Skeletal muscle cell (primary cell): ENCODE measurements at regions not wholly inside any gene's neighbourhood (a gene's known extent, or its start where the extent isn't known, plus 50 kb on each side); places are given as distances from the start of the nearest gene placed in this dataset.

Experiments
- DNase-seq: peaks from one replicate; pipeline ENCODE4 v3.0.0-alpha.2; 2010; ENCODE audit warnings: low read depth
- H3K4me3 ChIP-seq: 2 replicates; pipeline ENCODE4 v1.5.1; 2011; ENCODE audit warnings: low read depth, mild to moderate bottlenecking, control low read depth, low read length, moderate library complexity

DNA sequence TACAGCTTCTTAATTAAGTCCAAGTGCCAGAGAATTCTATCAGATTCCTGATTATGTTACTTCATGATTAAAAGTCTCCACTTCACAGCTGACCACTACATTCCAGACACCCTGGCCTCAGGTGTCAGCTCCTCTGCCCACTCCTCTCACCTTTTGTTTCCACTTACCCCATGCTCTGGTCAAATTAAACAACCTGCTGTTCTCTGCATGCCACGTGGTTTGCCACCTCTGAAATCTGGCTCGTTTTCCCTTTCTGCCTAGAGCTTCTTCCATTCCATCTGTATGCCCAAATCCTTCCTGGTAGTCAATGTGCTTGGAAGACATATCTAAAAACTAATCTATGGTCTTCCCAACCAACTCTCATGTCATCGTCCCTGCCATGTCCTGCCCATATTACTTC lies 158.6 kb downstream of the ICE1 start:
- DNase-seq, result no peak
- no peak overlapping the region for H3K4me3 ChIP-seq

DNA sequence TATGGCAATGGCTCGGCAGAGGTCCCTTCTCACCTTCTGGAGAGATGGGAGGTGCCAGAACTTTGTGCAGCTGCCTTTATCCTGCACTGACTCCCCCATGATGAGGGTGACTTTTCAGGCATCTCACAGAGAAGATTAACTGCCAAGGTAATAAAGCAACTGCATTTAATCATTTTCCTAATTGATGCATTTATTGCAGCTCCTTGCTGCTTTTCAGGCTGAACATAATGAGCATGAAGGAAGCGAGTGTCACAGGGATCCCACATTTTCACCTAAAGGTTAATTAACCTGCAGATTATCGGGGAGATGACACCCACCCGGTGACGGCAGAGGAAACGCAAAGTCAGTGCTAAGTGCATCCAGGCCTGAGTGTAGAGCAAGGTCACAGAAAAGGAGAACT lies 154.3 kb downstream of the ICE1 start:
- H3K4me3 ChIP-seq, result no peak overlapping the region
- no peak for DNase-seq

DNA sequence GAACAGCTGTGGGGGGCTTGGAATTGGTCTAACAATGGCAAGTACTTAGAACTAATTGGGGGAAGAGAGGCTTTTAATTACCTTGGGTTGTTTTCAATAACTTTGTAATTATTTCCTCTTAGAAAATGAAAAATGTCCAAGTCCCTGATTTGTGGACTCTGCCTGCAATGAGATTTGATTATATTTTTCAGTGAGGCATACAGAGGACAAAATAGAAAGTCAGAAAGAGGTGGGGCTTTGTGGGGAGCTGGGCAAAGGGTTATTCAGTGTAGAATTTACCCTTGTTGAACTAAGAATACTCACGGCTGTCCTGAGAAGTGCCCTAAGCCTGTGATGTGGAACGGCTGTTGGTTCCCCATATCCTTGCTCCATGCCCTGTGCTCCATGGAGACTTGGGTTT lies 153.0 kb downstream of the ICE1 start:
- no peak overlapping the region for H3K4me3 ChIP-seq
- no peak for DNase-seq

DNA sequence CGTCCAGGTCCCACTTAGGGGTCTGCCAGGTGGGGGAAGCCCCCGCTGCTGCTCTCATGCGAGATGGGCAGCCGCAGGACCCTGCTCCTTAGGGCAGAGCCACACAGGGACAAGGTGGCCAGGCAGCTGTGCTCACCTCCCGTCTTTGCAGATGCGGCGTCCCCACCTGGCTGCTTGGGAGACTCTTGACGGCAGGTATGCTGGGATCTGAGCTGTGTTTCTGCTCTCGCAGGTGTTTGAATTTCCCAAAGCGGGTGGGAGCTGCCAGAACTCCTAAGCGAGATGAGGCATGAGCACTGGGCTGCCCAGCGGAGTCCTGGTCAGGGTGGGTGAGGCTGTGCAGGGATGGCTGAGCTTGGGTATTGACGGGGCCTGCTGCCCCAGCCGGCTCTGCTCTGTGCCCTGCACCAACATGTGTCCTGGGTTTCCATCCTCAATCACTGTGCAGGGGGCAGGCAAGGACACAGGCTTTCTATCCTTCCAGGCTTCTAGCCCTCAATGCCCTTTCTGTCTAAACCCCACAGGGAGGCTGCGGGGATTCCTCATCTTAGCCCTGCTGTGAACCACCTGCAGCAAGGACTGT lies 151.4 kb downstream of the ICE1 start:
- H3K4me3 ChIP-seq, result no peak overlapping the region
- no peak for DNase-seq

DNA sequence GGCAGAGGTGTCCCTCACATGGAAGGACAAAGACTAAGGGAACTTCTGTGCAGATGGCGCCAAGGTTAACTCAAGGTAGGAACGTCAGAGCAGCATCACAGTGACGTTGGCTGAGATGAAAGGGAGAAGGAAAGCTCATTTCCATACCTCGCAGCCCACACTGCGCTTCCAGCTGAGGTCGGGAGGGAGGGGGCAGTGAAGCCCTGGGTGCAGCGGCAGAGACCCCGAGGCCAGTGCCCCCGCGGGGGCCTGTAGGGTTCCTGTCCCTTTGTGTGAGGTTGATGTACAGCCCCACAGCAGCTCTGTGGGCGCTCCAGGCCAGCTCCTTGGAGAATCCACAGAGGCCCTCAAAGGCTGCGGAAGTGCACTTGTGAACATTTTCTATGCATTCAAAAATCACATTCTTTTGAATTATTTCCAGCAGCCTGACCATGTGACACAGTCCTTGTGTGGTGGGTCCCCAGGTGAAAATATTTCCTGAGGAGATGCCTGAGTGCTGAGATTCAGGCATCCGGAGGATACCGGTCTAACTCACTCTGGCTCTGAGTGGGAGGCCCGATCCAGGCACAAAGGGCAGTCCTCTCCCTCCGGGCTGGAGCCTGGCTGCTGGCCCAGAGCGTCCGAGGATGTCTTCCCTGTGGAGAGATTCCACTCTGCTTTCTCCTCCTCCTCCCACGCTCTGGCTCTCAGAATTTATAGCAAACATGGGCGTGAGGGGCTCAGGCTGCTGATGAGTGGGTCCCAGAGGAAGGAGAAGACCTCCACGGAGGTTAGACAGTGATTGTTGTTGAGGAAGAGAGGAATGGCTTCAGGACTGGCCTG lies 150.7 kb downstream of the ICE1 start:
- H3K4me3 ChIP-seq, result no peak overlapping the region
- no peak for DNase-seq

DNA sequence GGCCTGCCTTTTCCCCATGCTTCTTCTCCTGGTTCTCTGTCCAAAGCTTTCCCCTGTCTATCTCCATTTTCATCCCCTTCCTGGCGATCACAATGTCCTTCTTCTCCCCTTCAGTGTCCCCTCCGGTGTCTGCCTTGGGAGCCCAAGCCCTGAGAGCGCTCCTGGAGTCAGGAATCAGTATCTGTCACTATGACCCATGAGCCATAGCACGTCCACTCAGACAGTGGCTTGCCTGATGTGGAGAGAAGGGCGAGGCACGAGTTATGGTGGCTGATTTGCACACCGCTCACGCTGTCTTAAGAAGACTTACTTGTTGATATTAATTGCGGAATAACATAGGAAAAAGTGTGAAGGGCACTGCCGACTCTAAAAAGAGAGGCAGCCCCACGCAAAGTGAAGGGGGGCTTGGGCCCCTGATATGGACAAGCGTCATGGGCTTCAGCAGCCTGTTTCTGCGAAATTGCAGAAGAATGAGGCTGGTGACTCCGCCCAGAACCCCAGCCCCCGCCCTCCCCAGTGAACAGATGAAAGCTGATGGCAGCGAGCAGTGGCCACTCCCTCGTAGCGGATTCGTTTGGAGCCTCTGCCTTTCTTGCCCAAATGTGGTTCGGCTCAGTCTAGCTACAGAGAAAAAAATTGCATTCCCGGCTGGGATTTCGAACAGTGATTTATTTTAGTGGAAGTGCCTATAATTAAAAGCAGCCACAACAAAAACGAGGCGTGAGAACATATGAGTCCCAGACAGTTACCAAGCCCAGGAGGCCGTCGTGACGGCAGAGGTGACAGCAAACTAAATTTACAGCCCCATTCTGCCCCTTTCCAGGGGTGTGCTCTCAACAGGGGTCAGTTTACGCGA lies 149.8 kb downstream of the ICE1 start:
- no peak overlapping the region for H3K4me3 ChIP-seq
- DNase-seq, result no peak

DNA sequence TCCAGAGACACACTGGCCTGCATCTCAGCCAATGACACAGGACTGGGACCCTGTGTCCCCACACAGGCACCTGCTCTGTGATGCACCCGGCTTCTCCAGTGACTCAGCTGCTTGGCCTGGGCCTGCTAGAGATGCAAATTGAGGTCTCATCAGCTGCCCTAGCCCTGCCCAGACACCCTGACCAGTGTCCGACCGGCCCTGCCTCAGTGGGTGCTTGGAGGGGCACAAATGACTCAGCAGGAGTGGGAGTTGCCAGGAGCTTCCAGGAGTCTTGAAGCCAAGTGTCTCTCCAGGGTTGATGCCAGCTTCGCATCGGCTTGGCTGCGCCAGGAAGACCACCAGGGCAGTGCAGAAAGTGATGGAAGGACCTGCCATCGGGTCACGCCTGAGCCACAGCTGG lies 148.2 kb downstream of the ICE1 start:
- no peak overlapping the region for H3K4me3 ChIP-seq
- no peak for DNase-seq

DNA sequence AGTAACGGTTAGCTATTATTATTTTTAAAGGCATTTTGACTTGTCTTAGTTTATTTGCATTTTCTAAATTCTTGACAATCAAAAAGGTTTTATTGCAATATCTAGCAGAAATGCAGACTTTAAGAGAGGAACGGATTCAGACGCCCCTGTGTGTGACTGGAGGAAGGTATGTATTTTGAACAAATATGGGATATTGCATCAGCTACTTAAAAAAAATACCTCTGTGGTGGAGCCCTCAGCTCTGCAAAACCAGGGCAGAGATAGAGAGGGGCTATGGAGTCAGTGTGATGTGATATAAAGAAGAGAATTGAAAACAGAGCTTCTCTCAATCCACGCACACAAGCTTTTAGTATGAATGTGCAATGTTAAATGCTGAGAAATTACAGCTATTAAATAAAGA lies 142.4 kb downstream of the ICE1 start:
- H3K4me3 ChIP-seq, result no peak overlapping the region
- no peak for DNase-seq

DNA sequence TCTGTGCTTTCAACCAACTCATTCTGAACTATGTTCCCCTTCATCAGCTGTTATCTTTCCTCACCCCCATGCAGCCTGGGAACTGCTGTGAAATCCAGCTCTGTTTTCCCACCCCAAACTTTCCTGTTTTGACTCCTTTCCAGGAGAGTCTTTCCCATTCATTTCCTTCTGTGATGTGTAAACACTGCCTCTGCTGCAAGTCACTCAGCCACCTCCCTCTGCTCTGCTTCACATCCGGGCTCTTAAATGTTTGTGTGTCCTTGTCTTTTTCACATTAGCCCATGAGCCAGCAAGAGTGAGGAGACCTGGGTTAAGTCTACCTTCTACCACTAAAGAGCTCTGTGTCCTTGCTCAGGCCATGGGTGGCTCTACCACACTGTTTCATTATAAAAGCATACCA lies 137.5 kb downstream of the ICE1 start:
- DNase-seq, result no peak
- no peak overlapping the region for H3K4me3 ChIP-seq

DNA sequence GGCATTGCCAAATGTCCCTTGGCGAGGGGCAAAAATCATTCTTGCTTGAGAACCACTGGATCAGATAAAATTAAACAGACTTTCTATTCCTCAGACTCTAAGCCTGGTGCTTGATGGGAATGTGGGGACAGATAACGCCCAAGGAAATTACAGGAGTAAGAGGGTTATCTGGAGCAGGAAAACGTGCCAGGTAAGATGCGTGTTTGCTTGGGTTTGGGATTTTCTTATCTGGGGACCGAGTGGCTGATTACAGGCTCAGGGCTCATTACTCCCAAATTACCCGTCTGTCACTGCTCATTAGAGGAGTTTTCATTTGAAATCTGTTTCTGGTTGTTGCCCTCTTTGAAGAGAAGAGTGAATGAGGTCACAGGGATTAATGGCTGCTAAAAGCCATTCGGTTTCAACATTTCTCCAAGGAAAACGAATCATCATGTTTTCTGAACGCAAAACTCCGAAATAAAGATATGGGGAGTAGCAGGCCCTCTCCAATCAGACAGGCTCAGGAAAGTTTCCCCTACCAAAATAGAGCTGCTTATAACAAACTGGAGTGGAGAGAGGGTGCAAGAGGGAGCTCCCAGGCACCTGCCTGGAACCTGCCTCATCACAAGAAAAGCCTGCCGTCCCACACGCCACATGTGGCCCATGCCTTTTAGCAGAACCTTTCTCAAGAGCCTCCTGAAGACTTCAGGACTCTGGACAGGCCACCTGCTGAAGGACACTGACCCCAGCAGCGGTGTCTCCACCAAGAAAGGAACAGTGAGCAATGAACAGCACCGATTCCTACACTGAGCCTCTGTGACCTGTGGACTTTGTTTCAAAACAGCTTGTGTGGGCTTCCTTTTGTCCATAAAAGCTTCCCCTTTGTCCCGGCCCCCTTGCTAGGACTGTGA lies 136.4 kb downstream of the ICE1 start:
- DNase-seq, result no peak

DNA sequence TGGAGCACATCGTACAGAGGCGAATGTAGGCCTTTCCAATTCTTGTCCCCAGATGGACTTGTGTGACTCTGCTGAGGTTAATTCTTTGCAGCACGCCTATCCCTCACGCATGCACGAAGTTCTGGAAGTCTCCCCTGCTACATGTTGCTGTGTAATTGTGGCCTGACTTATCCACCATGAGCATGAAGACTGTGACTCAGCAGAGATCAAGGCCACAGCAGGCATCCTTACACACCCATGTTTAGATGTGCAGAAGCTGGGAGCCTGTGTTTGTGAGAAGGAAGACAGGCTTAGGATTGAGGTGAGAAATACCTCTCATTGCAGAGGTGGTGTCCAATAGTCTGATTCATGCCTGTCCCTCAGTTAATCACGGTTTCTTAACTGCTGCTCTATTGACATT lies 135.6 kb downstream of the ICE1 start:
- DNase-seq, result no peak

More for the DNA sequence above, 136.4 kb downstream of the ICE1 start:
- H3K4me3 ChIP-seq, result no peak overlapping the region

DNA sequence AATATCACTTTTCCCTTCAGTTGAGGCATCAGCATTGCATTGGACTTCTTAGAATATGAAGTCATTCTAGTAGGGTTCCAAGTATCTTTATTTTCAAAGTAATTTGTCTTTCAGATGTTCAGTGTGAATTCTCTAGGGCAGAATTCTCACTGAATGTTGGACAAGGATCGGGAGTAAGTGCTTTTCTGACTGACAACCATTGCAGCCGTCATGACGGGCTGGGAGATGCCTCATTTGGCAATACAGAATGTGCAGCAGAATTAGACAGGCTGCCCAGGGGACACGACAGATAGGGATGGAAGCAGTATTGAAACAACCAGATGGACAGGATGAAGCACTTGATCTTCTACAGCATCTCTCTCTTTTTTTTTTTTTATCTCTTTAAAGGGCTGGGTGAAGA lies 129.0 kb downstream of the ICE1 start:
- no peak overlapping the region for H3K4me3 ChIP-seq
- DNase-seq, result no peak

More for the DNA sequence above, 135.6 kb downstream of the ICE1 start:
- H3K4me3 ChIP-seq, result no peak overlapping the region

DNA sequence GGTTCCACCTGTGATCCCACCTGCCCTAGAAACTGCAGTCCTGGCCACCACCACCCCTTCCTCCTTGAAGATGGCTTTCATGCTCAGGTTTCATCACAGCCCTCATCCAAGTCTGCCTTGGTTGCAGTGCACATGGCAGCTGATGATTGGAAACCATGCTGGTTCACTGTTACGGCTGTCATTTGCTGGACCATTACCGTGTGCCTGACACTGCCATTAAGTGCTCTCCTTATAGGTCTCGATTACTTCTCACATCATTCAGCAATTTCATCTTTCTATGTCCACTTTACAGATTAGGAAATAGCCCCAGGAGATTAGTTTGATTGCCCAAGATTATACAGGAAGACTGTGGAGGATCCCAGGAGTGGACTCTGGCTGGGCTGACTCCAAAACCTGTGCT lies 123.9 kb downstream of the ICE1 start:
- no peak for DNase-seq
- H3K4me3 ChIP-seq, result no peak overlapping the region

DNA sequence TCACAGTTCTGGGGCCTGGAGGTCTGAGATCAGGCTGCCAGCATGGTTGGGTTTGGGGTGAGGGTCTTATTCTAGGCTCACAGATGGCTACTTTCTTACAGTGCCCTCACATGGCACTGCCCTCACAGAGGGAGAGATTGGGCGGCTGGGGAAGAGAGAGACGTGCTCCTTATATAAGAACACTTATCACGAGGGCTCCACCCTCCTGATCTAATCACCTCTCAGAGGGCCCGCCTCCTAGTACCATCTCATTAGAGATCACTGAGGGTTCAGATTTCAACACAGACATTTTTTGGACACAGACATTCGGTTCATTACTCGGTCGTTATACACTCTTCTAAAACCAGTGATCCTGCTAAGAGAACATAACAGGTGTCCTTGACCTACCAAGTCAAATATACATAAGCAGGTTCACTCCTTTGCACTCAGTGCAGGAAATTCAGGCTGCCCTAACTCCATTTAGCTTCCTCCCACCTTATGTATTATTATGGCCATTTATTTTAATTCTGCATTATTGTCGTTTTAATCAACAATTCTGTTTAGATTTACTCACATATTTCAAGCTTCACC lies 121.7 kb downstream of the ICE1 start:
- H3K4me3 ChIP-seq, result no peak overlapping the region
- no peak for DNase-seq

DNA sequence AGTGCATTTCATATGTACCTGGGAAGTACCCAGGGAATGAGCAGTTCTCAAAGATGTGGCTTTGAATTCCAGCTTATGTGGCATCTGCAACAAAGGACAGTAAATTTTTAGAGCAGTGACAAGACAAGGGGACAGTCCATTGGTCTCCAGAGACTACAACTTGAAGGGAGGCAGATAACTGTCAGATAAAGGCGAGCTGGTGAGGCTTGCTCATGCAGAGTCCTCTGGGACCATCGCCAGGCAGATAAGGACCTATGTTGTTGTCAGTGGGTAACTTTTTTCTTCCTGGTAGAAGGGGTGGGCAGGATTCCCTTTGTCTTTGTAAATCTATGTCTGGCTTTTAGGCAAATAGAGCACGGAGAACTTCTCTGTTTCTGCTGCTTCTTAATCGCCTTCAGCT lies 120.2 kb downstream of the ICE1 start:
- no peak for DNase-seq
- H3K4me3 ChIP-seq, result no peak overlapping the region

DNA sequence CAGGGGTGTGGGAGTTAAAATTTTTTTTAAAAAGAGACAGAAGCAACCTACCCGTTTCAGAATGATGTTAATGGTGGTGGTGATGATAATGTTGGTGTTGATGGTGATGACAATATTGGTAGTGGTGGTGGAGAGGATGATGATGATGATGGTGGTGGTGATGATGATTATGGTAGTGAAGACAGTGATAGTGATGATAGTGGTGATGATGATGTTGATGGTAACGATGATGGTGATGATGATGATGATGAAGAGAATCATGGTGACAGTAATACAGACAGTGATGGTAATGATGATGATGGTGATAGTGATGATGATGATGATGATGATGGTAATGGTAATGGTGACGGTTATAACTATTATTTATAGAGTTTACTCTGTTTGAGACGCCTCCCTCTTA lies 117.6 kb downstream of the ICE1 start:
- no peak for DNase-seq
- no peak overlapping the region for H3K4me3 ChIP-seq
